ENCODE measurements at regions not wholly inside any gene's neighbourhood (a gene's known extent, or its start where the extent isn't known, plus 50 kb on each side); places are given as distances from the start of the nearest gene placed in this dataset.

DNA sequence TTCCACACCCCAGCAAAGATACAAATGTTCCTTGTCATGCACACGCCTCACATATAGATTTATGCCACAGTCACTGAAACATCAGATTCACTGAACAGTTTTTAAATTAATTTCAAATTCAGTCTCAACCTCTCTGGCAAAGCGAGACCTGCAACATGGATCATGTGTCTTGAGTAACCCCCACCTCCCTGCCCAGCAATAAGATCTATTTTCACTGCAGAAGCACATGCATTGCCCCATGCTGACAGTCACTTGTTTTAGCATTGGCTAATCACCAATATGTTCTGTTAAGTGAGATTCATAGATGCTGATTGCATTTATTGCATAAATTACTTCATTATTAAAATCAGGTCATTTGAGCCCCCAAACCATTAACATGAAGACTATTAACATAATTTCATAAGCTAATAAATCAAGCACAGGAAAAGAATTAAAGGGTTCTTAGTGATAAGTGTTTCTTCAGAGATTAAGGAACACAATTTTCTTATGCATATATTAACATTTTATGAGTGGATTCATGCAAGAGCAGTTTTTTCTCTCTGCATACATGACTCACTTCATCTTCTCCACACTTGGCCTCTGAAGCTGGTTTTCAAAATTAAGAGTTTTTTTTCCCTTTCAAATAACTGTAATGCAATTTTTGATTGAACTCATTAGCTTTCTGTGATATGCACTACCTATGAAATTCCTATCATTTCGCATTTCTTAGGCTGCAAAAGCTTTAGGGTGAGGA lies 173.2 kb upstream of the SOX4 start:
- DNase-seq (ENCODE audit: low read depth) (no peak), FAIRE-seq (no peak)
- Mint-ChIP-seq H3K9me3 (ENCODE audit: unreplicated experiment) (no peaks in the 10 kb centered on the region), H3K4me3 (ENCODE audit: unreplicated experiment) (no peak overlapping the region), H3K36me3 (ENCODE audit: low read depth, unreplicated experiment) (no peaks in the 10 kb centered on the region), H3K4me1 (ENCODE audit: low read depth, unreplicated experiment) (no peaks in the 10 kb centered on the region), H3K27me3 (ENCODE audit: low read depth, unreplicated experiment) (no peaks in the 10 kb centered on the region), H3K27ac (ENCODE audit: unreplicated experiment) (no peak overlapping the region)
- Histone ChIP-seq H3K9me3 (ENCODE audit: insufficient read depth, low read depth, low read length) (no peaks in the 10 kb centered on the region), H2AFZ (ENCODE audit: low read depth, low read length) (no peak overlapping the region), H3K27me3 (ENCODE audit: insufficient read depth, low read length) (no peaks in the 10 kb centered on the region), H3K4me3 (ENCODE audit: insufficient read depth, low read depth, low read length) (no peak overlapping the region), H3K4me2 (ENCODE audit: low read length) (no peak overlapping the region), H3K27ac (ENCODE audit: low read depth, low read length) (no peak overlapping the region), H4K20me1 (ENCODE audit: insufficient read depth, low read length) (no peaks in the 10 kb centered on the region), H3K9ac (ENCODE audit: low read length) (no peak overlapping the region), H3K79me2 (ENCODE audit: insufficient read depth, low read length) (no peaks in the 10 kb centered on the region), H3K4me1 (ENCODE audit: insufficient read depth, low read length) (no peaks in the 10 kb centered on the region), H3K36me3 (ENCODE audit: insufficient read depth, low read length) (no peaks in the 10 kb centered on the region)
- TF ChIP-seq CTCF (IDR thresholded peaks at IDR 0.05; ENCODE audit: insufficient read depth, low read depth, low read length) (no peak), EZH2 (IDR thresholded peaks at IDR 0.05; ENCODE audit: insufficient read depth, low read length) (no peak)

- H3K4me2 ChIP-seq (ENCODE audit: low read length): no peak overlapping the region
- H3K4me3 ChIP-seq (ENCODE audit: insufficient read depth, low read depth, low read length): no peak overlapping the region
- no peaks in the 10 kb centered on the region for H4K20me1 ChIP-seq (ENCODE audit: insufficient read depth, low read length)
- H3K36me3 Mint-ChIP-seq (ENCODE audit: low read depth, unreplicated experiment): no peaks in the 10 kb centered on the region
- FAIRE-seq: no peak
- no peak overlapping the region for H3K27ac ChIP-seq (ENCODE audit: low read depth, low read length)
- H3K9me3 Mint-ChIP-seq (ENCODE audit: unreplicated experiment): peaks cover 3% of the 10 kb centered on the region
- no peak for TF ChIP-seq EZH2 (IDR thresholded peaks at IDR 0.05; ENCODE audit: insufficient read depth, low read length)
- TF ChIP-seq CTCF (IDR thresholded peaks at IDR 0.05; ENCODE audit: insufficient read depth, low read depth, low read length): no peak
- H3K27me3 Mint-ChIP-seq (ENCODE audit: low read depth, unreplicated experiment): no peaks in the 10 kb centered on the region
- H3K4me1 ChIP-seq (ENCODE audit: insufficient read depth, low read length): no peaks in the 10 kb centered on the region
- H3K4me3 Mint-ChIP-seq (ENCODE audit: unreplicated experiment): no peak overlapping the region
- H3K4me1 Mint-ChIP-seq (ENCODE audit: low read depth, unreplicated experiment): no peaks in the 10 kb centered on the region
- no peaks in the 10 kb centered on the region for H3K27me3 ChIP-seq (ENCODE audit: insufficient read depth, low read length)
- no peaks in the 10 kb centered on the region for H3K9me3 ChIP-seq (ENCODE audit: insufficient read depth, low read depth, low read length)
- no peak overlapping the region for H2AFZ ChIP-seq (ENCODE audit: low read depth, low read length)
- no peaks in the 10 kb centered on the region for H3K36me3 ChIP-seq (ENCODE audit: insufficient read depth, low read length)
- no peak overlapping the region for H3K9ac ChIP-seq (ENCODE audit: low read length)
- H3K79me2 ChIP-seq (ENCODE audit: insufficient read depth, low read length): no peaks in the 10 kb centered on the region
- no peak for DNase-seq (ENCODE audit: low read depth)
- H3K27ac Mint-ChIP-seq (ENCODE audit: unreplicated experiment): no peak overlapping the region
These were observed 172.6 kb upstream of the SOX4 start for GRCh38 chr6:21420926-21421325.

DNA sequence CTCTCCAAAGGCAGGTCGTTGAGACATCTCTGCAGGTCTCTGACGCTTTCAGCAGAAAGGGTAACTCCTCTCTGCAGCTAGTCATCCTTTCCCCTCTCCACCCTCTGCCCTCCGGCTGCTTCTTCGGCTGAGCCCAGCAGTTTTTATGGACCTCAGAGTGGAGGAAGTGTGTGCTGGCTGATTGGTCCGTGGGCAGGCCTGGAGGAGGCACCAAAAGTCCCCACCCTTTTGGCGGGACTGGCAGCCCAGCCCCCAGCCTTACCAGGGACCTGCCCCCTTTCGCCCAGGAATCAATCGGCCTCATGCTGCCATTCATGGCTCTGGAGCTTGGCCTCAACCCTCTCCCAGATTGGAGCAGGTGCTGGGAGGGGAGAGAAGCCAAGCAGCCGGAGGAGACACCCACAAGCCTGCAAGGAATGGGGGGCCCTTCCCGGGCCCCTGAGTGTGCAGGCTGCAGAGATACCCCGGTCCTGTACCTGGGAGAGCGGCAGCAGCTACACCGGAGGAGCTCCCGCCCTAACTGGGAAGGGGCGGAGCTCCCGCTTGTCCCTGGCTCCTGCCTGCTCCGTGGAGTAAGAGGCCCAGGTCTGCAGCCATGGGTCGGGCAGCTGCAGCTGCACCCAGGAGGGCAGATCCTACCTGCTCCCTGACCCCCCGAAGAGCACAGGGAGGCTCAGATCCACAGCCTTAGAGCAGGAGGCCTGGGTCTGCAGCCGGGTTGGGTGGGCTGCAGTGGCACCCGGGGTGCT lies 170.3 kb upstream of the SOX4 start:
- Histone ChIP-seq H3K4me1 (ENCODE audit: insufficient read depth, low read length) (no peaks in the 10 kb centered on the region), H3K36me3 (ENCODE audit: insufficient read depth, low read length) (no peaks in the 10 kb centered on the region), H3K79me2 (ENCODE audit: insufficient read depth, low read length) (no peaks in the 10 kb centered on the region), H4K20me1 (ENCODE audit: insufficient read depth, low read length) (no peaks in the 10 kb centered on the region), H3K4me3 (ENCODE audit: insufficient read depth, low read depth, low read length) (no peak overlapping the region), H3K27me3 (ENCODE audit: insufficient read depth, low read length) (no peaks in the 10 kb centered on the region), H3K9ac (ENCODE audit: low read length) (no peak overlapping the region), H3K4me2 (ENCODE audit: low read length) (no peak overlapping the region), H2AFZ (ENCODE audit: low read depth, low read length) (no peak overlapping the region), H3K9me3 (ENCODE audit: insufficient read depth, low read depth, low read length) (no peaks in the 10 kb centered on the region), H3K27ac (ENCODE audit: low read depth, low read length) (no peak overlapping the region)
- H3K27me3 Mint-ChIP-seq (ENCODE audit: low read depth, unreplicated experiment): no peaks in the 10 kb centered on the region
- peaks cover 3% of the 10 kb centered on the region for H3K4me1 Mint-ChIP-seq (ENCODE audit: low read depth, unreplicated experiment)
- no peak overlapping the region for H3K4me3 Mint-ChIP-seq (ENCODE audit: unreplicated experiment)
- H3K27ac Mint-ChIP-seq (ENCODE audit: unreplicated experiment): no peak overlapping the region
- peaks cover 3% of the 10 kb centered on the region for H3K9me3 Mint-ChIP-seq (ENCODE audit: unreplicated experiment)
- FAIRE-seq (no peak), DNase-seq (ENCODE audit: low read depth) (no peak)
- TF ChIP-seq EZH2 (IDR thresholded peaks at IDR 0.05; ENCODE audit: insufficient read depth, low read length): no peak
- TF ChIP-seq CTCF (IDR thresholded peaks at IDR 0.05; ENCODE audit: insufficient read depth, low read depth, low read length): no peak
- H3K36me3 Mint-ChIP-seq (ENCODE audit: low read depth, unreplicated experiment): no peaks in the 10 kb centered on the region

Data from astrocyte (in vitro differentiated cells and primary cell).